IPS-NIHi7 (cell line): ENCODE measurements at regions not wholly inside any gene's neighbourhood (a gene's known extent, or its start where the extent isn't known, plus 50 kb on each side); places are given as distances from the start of the nearest gene placed in this dataset.
"Not testable (repeated sequence)": the region's sequence is repeated elsewhere in the genome, so short reads cannot be mapped to it uniquely, and the experiment has no call there.

Source experiments
- DNase-seq: peaks from one replicate; pipeline ENCODE4 v3.0.0; 2012; ENCODE audit warnings: mixed read lengths; ENCODE audit errors: extremely low spot score

DNA sequence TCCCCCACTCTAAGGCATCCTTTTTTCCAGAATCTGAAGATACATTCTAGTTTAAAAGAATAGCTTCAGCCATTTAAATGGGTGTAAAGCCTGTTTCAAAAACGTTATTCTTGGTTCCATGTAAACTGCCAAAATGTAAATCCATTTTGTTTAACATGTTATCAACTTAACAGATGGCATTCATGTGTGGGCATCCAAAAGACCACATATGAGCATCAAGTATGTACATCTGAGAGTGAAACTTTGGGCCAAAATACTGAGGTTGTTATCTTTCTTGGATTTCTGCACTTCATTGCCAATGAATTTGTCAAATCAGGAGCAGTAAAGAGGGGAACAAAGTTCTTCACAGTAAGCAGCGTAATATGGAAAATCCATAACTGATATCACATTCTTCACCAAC is 395.4 kb downstream of the ZNF804A start:
- DNase-seq, result no peak

- no peak for DNase-seq
These were observed 408.2 kb downstream of the ZNF804A start for GRCh38 chr2:185006481-185006880.

GRCh38 chr2:185012643-185013042 is 414.3 kb downstream of the ZNF804A start:
- DNase-seq, result no peak

DNA sequence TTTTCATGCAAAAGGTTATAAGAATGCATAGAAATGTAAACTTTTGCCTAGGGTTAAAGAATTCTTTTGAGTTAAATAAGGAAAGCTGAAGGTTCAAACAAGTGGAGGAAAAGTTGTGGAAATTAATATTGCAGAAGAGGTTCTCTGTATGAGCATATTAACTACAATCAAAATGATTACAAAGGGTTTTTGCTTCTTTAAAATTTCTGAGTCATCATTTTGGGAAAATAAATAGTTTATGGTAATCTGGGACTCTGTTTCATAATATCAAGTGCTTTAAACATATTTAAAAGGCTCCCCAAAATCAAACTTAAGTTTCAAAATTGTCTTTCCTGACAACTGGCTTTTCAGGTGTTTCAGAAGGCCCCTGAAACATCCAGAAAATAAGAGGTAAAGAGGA is 415.7 kb downstream of the ZNF804A start:
- no peak for DNase-seq

DNA sequence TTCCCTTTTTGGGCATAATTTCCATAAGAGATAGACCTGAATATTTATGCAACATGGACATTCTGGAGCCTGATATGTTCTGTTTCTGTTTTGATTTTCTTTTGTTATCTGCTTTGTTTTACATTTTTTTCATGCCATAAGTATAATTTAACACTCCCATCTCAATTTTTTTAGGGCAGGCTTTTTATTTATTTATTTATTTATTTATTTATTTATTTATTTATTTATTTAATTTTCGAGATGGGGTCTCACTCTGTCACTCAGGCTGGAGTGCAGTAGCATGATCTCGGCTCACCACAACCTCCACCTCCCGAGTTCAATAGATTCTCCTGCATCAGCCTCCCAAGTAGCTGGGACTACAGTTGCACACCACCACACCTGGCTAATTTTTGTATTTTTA is 427.6 kb downstream of the ZNF804A start:
- DNase-seq, result not testable (repeated sequence)

- no peak for DNase-seq
These were observed 437.6 kb downstream of the ZNF804A start for GRCh38 chr2:185035906-185036305.

DNA sequence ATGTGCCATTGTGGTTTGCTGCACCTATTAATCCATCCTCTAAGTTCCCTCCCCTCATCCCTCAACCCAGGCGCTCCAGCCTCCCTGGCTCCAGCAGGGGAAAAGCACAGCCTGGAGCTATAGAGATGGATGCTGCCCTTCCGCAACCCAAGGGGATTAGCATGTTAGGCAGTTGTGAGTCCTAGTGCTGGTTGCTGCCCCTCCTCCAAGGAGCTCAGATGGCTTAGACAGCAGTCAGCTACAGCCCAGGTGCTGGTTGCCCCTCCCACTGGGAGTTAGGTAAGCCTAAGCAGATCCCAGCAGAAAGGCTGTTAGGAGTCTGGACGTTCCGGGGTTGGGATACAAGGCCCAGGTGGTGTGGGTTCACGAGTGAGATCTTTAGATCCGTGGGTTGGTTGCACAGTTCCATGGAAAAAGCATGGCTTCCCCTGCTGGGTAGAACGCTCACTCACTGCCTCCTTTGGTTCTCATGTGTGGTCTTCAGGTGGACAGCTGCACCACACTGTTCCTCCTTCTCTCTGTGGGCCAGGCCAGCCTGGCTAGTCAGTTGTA is 446.1 kb downstream of the ZNF804A start:
- DNase-seq, result no peak

DNA sequence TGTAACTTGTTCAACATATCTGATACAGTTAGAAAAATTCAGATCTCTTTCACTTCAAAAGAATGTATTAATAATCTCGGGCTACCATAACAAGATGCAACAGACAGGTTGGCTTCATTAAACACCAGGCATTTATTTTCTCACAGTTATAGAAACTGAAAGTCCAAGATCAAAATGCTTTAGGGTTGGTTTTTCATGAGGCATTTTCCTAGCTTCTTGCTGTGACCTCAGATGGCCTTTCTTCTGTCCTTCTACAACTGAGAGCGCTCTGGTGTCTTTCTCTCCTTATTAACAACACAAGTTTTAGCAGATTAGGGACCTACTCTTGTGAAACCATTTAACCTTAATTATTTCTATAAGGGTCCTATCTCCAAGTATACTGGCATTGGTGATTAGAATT is 452.5 kb downstream of the ZNF804A start:
- DNase-seq, result no peak

GRCh38 chr2:185063761-185064160 is 465.4 kb downstream of the ZNF804A start:
- no peak for DNase-seq

DNA sequence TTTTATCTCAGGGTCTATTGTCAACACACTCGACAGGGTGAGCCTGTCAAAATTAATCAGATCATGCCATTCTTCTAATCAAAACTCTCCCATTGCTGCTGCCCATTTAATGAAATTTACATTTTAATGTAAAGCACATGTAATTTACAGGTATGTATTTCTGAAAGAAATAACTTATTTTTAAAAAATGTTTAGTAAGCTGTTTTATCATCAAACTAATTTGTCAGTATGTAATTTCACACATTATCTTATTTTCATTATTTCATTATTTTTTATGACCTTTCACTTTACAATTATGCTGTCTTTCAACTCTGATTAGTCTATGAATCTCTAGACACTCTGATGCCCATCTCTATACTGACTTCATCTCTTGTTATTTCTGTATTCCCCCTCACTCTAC is 467.8 kb downstream of the ZNF804A start:
- no peak for DNase-seq

DNA sequence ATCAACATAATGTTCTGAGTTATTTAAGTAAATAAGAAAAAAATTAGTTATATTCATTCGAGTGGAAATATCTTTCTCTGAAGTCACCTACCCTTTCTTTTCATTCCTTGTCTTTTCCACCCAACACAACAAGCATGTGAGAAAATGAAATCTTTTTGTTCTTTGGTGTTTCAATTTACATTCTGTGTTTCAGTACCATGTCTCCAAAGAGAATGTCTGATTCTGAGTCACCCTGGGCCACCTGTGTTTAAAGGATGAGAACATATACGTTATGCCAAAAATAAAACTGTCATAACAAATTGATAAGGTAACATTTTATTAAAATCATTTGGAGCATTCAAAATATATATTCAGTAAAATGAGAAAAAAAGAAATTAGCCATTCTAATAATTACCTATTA is 470.8 kb downstream of the ZNF804A start:
- DNase-seq, result no peak

- DNase-seq, result no peak
These were observed 475.8 kb downstream of the ZNF804A start for GRCh38 chr2:185074156-185074555.

DNA sequence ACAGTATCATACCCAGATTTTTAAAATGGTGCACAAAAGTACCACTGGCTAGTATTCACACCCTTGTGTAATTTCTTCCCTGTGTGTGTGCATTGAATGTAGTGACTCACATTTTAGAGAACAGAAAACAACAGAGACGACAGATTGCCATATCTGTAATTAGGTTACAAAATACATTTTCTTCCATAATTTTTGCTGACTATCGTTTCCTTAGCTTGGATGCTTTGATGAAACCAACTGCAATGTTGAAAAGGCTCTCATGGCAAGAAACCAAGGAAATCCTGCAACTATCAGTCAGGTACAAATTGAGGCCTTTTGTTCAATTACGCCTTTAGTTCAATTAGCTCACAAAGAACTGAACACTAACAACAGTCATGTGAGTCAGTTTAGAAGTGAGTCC is 484.4 kb downstream of the ZNF804A start:
- DNase-seq, result no peak

GRCh38 chr2:185108588-185108987 is 510.3 kb downstream of the ZNF804A start:
- no peak for DNase-seq

GRCh38 chr2:185127412-185127811 is 529.1 kb downstream of the ZNF804A start:
- no peak for DNase-seq

GRCh38 chr2:185128346-185128745 is 530.0 kb downstream of the ZNF804A start:
- no peak for DNase-seq

- no peak for DNase-seq
These were observed 530.7 kb downstream of the ZNF804A start for GRCh38 chr2:185128996-185129395.

DNA sequence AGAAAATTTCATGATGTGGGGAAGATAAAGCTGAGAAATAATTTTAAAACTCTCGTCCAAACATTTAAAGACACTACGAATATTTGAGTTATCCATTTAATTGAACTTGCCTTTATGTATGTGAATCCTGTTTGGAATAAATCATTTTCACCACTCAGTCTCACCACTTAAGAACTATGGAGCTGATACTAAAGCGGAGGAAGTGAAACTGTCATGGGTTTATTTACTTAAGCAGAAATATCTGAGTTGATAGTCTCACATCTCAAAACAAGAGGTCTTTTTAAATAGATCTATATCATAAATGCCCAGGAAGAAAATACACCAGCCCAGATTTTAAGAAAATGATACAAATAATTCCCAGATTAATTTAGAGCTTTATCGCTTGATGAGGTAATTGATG is 532.4 kb downstream of the ZNF804A start:
- DNase-seq, result no peak

GRCh38 chr2:185132501-185133041 is 534.2 kb downstream of the ZNF804A start:
- DNase-seq, result no peak

- DNase-seq, result no peak
These were observed 539.4 kb downstream of the ZNF804A start for GRCh38 chr2:185137700-185138099.

DNA sequence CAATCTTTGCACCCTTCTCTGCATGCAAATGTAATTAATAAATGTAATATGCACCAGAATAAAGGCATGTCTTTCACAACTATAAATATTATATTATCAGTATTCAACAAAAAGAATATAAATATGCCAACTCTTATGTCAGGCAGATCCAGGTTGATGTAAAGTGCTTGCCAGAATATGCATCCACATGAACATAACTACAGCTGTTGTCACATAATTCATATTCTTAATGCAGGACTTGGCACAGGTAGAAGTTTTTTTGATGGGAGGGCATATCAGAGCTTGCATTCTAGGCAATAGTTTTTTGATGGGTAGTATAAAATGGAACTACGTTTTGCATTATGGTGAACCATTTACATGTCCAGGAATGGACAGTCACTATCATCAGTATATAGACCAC is 544.3 kb downstream of the ZNF804A start:
- no peak for DNase-seq

DNA sequence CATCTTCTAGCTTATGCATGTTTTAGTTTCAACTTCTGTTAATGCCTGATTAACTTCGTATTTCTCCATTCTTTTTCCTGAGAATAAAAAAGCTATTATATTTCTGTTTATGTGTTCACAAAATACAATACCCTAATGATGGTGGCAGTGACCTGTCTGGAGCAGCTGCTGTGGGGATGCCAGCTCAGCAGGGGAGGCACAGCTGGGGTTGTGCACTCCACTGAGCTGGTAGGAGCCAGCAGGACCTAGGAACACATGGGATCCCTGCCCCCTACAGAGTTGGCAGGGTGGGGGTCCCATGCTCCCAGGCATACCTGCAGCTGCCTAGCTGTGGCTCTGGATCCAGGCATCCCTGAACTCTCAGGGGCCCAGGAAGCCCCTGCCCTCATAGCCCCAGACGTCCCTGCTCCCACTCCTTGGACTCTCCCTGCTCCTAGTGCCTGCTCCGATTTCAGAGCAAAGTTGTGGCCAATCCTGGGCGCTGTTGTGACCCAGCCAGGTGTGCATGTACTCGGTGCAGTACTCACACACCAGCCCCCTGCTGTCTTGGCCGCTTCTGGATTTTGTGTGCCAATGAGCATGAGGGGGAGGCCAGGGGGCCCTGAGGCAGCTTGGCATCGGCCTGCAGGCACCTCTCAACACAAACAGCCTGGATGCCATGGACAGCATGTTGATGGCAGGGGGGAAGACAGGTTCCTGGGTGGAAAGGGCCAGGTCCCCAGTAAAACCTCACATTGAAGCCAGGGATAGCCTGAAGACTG is 546.0 kb downstream of the ZNF804A start:
- no peak for DNase-seq

DNA sequence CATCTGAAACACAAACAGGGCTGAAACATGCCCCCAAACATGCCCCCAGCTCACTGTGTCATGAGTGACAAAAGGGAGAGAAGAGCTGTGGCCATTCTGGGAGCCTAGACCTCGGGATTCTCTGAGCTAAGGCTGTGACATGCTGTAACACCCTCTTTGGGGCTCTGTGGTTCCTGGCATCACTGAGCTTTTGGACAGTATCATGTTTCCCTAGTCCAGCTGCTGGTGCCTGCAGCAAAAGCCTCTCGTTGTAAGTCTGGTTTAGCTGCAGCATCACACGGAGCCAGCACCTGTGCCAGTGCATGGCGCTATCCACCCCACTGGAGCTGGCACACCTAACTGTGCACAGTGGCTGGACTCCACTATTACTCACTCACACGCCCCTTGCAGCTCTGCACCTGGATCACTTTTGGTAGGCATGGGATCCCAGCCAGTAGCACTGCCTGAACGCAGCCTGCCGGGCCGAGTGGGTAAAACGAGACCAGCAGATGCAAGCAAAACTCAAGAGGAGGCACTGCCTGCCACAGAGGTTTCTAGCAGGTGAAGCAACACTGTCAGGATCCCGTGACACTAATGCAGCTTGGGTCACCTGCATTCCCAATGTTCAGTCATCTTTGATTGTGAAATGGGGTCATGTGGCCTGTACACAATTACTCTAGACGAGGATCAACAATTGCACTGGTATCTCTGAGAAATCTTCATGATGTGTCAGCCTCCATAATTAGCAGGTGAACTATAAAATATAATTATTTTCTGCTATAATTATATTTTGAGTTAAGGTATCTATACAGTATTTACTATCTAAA is 547.2 kb downstream of the ZNF804A start:
- DNase-seq, result no peak
